GM19397 (cell line): ENCODE measurements at regions not wholly inside any gene's neighbourhood (a gene's known extent, or its start where the extent isn't known, plus 50 kb on each side); places are given as distances from the start of the nearest gene placed in this dataset.

Experiments used
- ATAC-seq: cut with Tn5 transposase; IDR thresholded peaks from one replicate; pipeline ENCODE4 v1.9.1; 2021; ENCODE audit warnings: mild to moderate bottlenecking, moderate library complexity; ENCODE audit not compliant: unreplicated experiment

DNA sequence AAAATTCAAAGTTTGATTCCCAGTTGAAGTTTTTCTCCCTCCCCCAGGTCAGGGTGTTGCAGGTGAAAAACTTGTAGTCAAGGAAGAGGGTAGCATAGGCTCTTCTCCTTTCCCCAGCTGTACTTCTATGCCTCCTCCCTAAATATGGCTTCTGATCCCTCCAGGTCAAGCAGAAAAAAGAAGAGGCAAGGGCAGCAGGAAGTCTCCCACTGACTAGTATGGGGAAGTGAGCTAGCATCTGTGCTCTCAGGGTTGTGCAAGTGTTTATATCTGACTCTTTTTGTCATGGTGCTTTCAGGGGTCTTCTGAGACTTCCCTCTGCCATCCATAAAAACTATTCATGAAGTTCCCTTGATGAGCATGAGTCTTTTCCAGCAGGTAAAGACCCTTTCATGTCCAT lies 76.0 kb downstream of the ATPSCKMT start:
- no peak for ATAC-seq

DNA sequence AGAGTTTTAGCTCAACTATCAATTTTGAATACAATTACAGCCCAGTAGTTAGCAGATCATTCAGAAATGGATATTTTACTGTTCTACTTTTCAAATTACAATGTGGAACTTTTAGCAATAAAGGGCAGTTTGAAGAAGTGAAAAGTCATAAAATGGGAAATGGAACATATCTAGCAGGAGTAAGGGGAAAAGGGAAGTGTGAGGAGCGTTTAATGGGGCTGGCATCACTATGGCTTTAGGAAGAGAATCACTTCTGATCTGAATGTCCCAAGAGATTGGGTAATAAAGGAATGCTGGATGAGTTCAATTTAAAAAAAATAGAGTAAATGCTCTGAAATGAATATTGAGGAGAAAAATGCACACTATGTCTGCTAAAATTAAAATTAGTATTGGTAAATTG lies 77.4 kb downstream of the ATPSCKMT start:
- no peak for ATAC-seq

DNA sequence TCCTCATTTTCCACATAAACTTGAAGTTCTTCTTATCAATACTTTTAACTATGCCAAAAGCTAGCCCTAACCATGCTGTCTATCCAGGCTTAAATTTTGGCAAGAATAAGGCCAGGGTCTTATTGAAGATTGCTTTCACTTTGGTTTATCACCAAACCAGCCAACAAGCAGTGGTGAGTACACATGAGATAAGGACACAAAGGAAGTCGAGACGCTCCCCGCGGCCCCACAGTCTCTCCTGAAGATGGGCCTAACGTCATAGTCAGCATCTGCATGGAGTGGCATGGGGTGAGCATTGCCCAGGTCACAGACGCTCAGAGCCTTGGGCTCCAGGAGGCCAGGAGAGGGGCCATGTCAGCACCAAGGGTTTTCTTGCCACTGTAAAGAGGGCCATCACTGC lies 80.3 kb downstream of the ATPSCKMT start:
- ATAC-seq: no peak

DNA sequence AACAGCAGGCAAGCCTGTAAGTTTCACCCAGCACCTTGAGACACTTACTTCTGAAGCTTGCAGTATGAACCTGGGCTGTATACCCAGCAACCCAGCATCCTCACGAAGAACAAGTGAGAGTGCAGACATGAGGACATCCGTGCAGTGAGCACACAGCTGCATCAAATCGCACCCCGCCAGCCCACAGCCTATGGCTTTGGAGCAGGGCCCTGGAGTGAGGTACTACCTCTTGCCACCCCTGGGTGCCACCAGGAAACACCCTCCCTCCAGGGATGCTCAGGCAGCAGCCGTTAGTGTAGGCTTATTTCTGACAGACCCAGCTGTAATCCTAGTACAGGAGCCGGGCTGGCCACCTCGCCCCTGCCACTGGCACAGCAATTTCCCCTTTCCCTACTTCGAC lies 81.4 kb downstream of the ATPSCKMT start:
- no peak for ATAC-seq

DNA sequence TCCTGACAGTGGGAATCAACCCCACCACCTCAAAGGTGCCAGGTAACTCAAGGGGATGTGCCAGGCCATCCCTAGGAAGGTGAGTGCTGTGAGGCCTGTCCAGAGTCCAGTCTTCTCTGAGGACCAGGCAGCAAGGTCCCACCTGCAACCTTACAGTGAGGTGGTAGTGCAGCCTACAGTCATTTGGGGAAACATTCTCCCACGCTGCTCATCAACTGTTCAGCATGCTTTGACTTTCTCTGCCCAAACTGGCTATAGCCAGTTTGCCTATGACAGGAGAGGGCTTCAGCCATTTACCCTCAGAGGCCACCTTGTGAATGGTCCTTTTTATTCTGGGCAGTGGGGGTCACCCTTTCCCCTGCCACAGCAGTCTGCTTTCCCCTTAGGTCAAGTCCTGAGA lies 81.9 kb downstream of the ATPSCKMT start:
- ATAC-seq: no peak

DNA sequence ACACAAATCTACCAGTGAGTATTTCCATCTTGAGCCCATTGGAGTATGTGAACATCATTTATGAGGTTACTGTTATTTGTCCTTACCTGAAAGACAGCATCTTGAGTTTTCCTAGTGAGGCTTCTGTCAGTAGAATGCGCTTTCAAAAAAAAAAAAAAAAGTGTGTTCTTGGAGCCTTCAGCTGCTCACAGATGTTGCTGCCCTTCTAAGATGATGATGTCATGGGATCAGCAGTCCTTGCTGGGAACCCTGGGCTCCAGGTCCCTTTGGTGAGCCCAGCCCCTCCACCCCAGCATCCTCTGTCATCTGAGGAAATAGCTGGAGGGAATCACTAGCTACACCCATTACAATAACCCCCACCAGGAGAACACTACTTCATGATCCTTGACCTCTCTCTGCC lies 83.3 kb downstream of the ATPSCKMT start:
- no peak for ATAC-seq

DNA sequence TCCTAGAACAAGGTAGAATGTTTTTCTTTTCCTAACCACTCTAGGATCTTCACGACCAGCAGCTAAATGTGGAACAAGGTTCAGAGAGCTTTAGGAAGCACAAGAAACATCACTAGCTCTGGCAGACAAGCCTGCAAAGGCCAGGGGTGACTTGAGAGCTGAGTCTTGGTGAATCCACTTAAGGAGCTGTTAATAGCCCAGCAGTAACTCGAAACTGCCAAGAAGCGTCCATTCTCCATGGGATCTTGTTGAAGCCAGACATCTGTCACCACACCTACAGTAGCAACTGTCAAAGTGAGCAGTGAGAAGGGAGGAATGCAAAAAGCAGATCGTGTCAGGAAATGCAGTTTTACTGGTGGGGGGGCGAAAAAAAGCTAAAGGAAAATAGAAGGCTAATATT lies 87.2 kb downstream of the ATPSCKMT start:
- ATAC-seq: no peak

DNA sequence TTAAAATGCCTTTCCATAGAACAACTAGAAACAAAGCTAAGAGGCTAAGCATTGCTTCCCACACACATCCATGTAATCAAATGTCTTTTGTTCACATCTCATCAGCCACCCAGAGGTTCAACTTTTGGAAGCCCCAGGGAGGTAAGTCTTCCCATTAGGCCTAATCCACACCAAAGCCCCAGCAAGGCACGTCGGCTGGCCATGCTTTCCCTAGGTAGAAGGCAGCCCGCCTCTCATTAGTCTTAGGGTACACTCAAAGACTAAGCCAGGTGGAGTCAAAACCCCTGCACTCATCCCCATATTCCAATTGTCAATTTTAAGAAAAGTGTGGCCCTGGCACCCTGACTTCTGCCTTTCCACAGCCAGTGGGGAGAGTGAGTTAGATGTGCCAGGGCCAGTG lies 87.9 kb downstream of the ATPSCKMT start:
- ATAC-seq: no peak

DNA sequence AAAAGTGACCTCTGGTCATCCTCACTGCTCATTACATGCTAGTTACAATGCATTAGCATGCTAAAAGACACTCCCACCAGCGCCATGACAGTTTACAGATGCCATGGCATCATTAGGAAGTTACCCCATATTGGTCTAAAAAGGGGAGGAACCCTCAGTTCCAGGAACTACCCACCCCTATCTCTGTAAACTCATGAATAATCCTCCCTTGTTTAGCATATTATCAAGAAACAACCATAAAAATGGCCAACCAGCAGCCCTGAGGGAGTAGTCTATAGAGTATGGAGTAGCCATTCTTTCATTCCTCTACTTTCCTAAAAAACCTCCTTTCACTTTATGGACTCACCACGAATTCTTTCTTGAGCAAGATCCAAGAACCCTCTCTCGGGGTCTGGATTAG lies 89.4 kb downstream of the ATPSCKMT start:
- ATAC-seq: no peak

DNA sequence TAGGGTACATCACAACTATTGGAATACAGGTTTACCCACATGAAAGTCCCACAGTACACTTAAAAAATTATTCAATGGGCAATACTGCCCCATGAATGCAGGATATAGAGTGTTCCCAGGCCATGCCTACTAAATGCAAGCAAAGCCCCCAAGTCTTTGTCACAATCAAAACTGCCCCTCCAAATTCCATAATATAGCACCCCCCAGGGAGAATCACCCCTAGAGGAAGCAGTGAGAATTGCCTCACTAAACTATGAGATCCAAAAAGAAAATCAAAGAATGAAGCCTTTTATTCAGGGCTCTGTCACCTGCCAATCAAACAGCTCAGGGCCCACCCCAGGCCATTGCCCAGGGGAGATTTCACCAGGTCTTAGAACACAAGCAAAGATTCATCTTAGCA lies 90.8 kb downstream of the ATPSCKMT start:
- no peak for ATAC-seq

DNA sequence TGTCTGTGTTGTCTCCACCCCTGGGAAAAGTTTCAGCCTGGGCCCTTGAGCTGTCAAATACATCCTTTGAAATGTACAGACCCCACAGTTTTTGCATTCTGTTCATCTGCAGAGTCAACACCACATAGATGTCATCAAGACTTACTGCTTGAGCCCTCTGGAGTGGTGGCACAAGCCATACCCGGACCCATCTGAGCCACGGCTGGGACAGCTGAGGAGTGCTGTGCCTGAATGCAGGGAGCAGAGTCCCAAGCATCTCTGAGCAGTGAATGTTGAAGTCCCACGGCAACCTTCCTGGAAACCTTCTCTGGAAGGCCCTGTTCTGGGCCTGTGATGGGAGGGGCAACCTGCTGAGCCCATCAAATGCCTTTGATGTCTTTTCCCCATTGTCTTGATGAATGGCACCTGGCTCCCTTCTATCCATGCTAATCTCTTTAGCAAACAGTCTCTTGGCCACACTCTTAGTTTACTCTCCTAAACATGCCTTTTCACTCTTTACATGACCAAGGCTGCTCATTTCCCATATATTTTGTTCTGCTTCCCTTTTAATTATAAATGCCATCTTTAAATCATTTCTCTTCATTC lies 92.5 kb downstream of the ATPSCKMT start:
- no peak for ATAC-seq

DNA sequence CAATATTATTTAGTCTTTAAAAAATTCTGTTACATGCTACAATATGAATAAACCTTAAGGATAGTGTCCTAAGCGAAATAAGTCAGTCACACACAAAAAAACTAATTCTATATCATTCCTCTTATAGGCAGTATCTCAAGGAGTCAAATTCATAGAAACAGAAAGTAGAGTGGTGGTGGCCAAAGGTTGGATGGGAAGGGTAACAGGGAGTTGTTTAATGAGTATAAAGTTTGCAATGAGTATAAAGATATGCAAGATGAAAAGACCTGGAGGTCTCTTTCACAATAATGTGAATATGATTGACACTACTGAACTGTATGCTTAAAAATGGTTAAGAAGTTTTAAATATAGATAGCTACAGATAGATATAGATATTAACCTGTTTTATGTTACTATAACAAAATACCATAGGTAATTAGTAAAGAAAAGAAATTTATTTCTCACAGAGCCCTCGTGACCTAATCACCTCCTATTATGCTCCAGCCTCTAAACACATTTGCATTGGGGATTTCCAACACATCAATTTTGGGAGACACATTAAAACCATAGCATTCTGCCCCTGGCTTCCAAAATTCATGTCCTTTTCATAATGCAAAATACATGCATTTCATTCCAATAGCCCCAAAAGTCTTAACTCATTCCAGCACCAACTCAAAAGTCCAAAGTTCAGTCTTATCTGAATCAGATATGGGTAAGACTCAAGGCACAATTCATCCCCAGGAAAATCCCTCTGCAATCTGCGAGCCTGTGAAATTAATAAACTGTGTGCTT lies 93.6 kb downstream of the ATPSCKMT start:
- ATAC-seq: no peak

DNA sequence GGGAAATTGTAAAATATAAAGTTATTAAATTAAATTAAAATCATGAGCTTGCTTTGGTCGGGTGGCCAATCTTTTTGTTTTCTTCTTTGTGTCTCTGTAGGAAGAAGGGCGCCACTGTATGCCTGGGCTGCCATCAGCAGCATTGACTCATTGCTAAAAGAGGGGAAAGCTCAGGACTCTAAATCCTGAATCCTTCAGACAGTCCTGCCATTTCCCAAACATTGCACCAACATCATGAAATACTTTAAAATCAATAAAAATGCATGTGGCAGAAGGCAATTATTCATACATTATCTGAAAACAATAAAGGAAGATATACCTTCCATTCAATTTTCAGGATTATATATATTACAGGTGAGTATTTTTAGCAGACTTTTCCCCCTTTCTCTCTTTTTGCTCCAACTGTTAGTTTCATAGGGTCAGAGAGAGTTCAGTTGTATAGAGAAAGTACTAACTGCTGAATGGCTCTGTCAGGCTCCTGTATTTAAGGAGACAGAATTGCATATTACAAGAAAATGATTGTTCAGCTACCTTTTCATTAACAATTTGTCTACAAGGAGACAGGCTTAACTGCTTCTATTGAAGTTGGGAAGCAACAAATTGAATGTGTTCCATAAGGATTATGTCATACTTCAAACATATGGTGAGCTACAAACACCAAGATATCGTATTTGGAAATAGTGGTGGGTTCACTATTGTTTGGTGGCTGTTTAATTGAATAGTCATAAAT lies 95.7 kb downstream of the ATPSCKMT start:
- ATAC-seq: no peak

DNA sequence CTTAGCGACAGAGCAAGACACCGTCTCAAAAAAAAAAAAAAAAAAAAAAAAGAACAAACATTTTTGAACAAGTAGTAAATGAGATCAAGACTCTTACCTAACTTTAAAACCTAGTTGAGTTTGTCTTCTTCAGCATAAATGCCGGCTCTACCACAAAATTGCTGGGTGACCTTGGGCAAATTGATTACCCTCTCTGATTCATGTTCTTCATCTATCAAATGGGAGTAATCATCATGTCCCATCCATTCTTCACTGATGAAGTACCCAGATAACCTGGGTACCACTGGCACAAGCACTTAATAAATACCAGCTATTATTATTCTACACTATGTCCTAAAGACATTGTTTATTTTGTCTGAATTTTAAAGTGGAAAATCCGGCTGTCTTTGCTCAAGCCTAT lies 96.3 kb downstream of the ATPSCKMT start:
- ATAC-seq: no peak

DNA sequence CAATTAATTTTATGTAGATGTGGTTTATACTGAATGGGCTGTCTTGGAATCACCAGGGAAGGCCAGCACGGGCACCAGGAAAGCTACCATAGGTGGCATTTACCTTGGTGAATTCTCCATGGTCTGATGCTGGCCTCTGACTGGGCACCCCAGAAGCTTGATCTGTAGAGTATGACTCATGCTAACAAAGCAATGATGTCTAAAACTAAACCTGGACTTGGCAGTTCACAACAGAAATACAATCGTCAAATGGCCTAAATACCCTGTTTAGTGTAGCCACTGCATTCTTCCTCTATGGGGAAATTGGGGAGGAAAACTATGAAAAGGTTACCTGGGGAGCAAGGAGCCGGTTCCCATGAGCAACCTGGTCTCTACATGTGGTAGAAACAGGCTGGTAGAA lies 98.0 kb downstream of the ATPSCKMT start:
- ATAC-seq: no peak

DNA sequence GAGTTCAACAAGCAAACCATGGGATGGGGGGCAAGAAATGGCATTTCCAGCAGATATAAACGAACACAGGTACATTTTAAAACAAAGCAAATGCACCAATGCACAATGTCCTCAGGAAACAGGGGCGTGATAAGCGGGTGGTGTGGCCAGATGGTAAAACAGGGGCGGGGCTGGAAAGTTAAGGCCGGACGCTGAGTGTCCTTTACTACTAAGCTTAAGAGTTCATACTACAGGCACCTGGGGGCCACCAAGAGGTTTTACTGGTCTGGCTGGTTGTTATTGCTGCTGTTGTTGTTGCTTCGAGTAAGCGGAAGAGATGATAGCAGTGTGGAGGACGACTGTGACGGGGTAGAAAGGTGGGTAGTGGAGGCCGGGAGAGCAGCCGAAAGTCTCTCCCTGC lies 99.8 kb downstream of the ATPSCKMT start:
- ATAC-seq: no peak

DNA sequence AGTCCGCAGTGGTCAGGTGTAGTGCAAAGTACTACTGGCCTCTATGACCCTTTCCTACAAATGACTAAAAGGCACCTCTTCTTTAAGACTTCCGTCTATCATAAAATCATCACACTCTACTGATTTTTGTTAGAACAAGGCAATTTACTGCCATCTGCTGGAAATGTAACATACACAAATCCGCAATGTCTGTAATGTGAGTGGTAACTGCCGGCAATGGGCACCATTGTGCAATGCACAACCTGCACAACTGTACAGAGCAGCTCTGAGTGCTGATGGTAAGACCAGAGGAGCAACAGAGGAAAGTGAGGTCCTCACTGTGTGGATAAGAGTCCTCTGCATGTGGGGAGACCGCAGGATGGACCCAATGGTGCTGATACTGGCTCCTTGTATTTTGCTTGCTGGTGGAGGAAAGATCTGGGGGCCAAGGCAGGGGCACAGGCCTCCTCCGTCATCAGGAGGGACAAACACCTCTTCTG lies 103.7 kb downstream of the ATPSCKMT start:
- ATAC-seq: no peak

DNA sequence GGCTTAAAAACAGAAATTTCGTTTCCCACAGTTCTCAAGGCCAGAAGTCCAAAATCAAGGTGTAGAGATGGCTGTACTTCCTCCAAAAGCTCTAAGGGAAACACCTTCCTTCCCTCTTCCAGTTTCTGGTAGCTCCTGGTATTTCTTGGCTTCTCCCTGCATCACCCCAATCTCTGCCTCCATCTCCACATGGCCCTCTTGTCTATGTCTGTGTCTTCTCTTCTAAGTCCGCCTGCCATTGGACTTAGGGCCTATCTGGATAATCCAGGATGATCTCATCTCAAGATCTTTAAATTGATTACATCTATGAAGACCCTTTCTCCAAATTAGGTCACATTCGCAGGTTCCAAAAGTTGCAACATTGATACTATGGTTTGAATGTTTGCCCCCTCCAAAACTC lies 105.6 kb downstream of the ATPSCKMT start:
- ATAC-seq: no peak

DNA sequence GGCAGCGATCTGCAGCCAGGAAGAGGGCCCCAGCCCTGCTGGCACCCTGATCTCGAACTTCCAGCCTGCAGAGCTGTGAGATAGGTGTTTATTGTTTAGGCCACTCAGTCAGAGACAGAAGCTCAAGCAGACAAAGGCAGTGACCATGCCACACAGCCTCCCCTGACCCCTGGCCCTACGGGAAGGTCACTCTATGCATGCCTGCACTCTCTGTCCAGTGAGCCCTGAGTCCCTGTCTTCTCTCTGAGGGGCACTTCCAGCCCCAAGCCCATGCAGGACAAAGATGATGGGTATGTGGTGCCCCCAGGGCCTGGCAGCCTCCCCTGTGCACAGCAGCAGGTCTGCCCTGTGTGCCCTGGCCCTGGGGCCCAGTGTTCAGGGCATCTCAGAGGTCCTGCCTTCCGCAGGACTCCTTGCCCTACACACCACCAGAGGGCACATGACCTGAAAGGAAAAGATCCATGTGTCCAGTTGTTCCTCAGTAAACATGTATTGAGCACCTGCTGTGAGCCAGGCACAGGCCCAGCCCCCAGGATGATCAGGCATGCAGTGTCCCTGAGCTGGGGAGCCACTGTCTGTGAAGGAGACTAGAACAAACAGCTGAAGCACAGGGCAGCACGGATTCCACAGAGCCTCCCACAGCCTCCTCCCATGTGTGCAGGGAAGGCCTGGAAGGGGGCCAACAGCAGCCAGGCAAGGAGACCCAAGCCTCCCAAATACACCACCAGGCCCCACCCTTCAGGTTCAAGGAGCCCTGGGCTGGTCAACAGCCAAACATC lies 109.3 kb downstream of the ATPSCKMT start:
- ATAC-seq: no peak

DNA sequence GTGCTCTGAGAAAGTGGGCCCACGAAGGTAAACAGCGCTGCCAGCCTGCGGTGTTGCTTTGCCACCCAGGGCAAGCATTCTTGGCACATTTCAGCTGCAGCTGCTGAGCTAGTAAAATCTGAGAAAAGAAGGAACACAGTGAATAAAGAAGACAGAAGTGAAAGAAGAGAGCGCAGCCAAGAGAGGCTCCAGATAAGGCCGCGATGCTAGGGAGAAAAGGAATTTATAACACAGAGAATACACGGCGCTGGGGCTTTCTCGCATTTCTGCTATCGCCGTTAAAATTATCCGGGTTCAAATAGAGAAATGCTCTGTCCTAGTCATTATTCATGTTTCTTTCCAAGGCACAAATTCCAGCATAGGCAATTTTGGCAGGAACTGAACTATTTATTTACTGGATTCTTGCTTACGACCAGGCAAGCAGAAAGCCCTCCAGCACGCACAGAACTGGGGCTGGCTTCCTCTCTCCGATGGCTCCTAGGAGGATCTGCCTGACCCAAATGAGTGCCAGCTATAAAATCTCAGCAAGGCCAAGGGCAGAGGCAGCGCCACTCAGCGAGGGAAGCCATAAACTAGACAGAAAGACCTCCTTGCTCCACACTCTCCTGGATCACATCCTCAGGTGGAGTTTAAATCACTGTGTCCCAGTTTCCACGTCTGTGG lies 111.2 kb downstream of the ATPSCKMT start:
- ATAC-seq: no peak

DNA sequence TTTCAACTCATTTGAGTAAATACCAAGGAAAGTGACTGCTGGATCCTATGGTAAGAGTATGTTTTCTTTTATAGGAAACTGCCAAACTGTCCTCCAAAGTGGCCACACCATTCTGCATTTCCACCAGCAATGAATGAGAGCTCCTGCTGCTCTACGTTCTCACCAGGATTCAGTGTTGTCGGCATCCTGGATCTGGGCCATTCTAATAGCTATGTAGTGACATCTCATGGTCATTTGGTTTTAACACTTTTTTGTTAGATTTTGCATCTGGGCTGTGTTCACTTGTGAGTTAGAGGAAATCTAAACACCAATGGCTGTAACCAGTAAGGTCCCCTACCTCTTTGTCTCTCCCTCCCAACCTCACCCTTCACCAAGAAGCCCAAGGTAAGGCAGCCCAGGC lies 115.9 kb downstream of the ATPSCKMT start:
- no peak for ATAC-seq
